ENCODE measurements at regions not wholly inside any gene's neighbourhood (a gene's known extent, or its start where the extent isn't known, plus 50 kb on each side); places are given as distances from the start of the nearest gene placed in this dataset.

- TF ChIP-seq CTCF (IDR thresholded peaks at IDR 0.05; ENCODE audit: low read depth, low read length, poor library complexity, severe bottlenecking) (no peak), EZH2phosphoT487 (IDR thresholded peaks at IDR 0.05; ENCODE audit: borderline replicate concordance, low read length) (no peak)
Measured at GRCh38 chr11:23746896-23747295, 750.0 kb upstream of the LUZP2 start.

Data from DOHH2 (cell line).